ENCODE measurements at regions not wholly inside any gene's neighbourhood (a gene's known extent, or its start where the extent isn't known, plus 50 kb on each side); places are given as distances from the start of the nearest gene placed in this dataset.

- no peak for TF ChIP-seq POLR2AphosphoS5 (IDR thresholded peaks at IDR 0.05; ENCODE audit: low read depth, low read length)
- TF ChIP-seq POLR2A (IDR thresholded peaks at IDR 0.05; ENCODE audit: low read depth, low read length): no peak
- no peak for TF ChIP-seq TAF1 (IDR thresholded peaks at IDR 0.05; ENCODE audit: borderline replicate concordance, low read depth, low read length)
Observed at GRCh38 chr9:135371535-135371934, 108.0 kb upstream of the PPP1R26 start.

All from GM12892 (cell line).